ENCODE measurements at regions not wholly inside any gene's neighbourhood (a gene's known extent, or its start where the extent isn't known, plus 50 kb on each side); places are given as distances from the start of the nearest gene placed in this dataset.

- Mint-ChIP-seq H3K27ac (ENCODE audit: unreplicated experiment) (no peak overlapping the region), H3K9me3 (ENCODE audit: unreplicated experiment) (no peaks in the 10 kb centered on the region), H3K4me3 (ENCODE audit: unreplicated experiment) (no peak overlapping the region), H3K27me3 (ENCODE audit: unreplicated experiment) (peaks cover 3% of the 10 kb centered on the region), H3K36me3 (ENCODE audit: unreplicated experiment) (no peaks in the 10 kb centered on the region), H3K4me1 (ENCODE audit: unreplicated experiment) (peaks cover 11% of the 10 kb centered on the region)
- TF ChIP-seq, protein P1, sequence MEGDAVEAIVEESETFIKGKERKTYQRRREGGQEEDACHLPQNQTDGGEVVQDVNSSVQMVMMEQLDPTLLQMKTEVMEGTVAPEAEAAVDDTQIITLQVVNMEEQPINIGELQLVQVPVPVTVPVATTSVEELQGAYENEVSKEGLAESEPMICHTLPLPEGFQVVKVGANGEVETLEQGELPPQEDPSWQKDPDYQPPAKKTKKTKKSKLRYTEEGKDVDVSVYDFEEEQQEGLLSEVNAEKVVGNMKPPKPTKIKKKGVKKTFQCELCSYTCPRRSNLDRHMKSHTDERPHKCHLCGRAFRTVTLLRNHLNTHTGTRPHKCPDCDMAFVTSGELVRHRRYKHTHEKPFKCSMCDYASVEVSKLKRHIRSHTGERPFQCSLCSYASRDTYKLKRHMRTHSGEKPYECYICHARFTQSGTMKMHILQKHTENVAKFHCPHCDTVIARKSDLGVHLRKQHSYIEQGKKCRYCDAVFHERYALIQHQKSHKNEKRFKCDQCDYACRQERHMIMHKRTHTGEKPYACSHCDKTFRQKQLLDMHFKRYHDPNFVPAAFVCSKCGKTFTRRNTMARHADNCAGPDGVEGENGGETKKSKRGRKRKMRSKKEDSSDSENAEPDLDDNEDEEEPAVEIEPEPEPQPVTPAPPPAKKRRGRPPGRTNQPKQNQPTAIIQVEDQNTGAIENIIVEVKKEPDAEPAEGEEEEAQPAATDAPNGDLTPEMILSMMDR (IDR thresholded peaks at IDR 0.05): no peak
- DNase-seq (ENCODE audit: extremely low spot score, unreplicated experiment): no peak
Observed at GRCh38 chr14:62213516-62213915, 451.3 kb downstream of the SNAPC1 start.

GRCh38 chr14:62216121-62216520, 453.9 kb downstream of the SNAPC1 start:
- H3K4me3 Mint-ChIP-seq (ENCODE audit: unreplicated experiment): no peak overlapping the region
- H3K27ac Mint-ChIP-seq (ENCODE audit: unreplicated experiment): no peak overlapping the region
- H3K4me1 Mint-ChIP-seq (ENCODE audit: unreplicated experiment): no peaks in the 10 kb centered on the region
- H3K36me3 Mint-ChIP-seq (ENCODE audit: unreplicated experiment): no peaks in the 10 kb centered on the region
- DNase-seq (ENCODE audit: extremely low spot score, unreplicated experiment): no peak
- no peaks in the 10 kb centered on the region for H3K9me3 Mint-ChIP-seq (ENCODE audit: unreplicated experiment)
- TF ChIP-seq, protein P1 (IDR thresholded peaks at IDR 0.05): no peak
- peaks cover 26% of the 10 kb centered on the region for H3K27me3 Mint-ChIP-seq (ENCODE audit: unreplicated experiment)

DNA sequence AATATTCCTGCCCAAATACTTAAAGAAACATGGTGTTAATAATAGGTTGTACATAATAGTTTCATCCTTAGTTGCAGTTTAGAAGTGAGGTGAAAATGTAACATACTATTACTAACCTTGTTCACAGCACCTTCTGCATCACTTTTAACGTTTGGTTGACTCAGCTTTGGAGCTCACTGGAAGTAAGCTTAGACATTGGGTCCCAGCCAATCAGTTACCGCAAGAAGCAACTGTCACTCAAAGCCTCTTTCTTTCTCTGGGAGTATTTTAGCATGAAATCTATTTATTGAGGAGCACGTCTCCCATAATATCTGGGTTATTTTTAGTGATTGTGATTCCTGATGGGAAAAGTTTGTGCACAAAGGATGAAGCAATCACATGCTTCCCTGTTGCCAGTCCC, 472.6 kb downstream of the SNAPC1 start:
- H3K27me3 Mint-ChIP-seq (ENCODE audit: unreplicated experiment): peaks cover 29% of the 10 kb centered on the region
- no peak overlapping the region for H3K4me3 Mint-ChIP-seq (ENCODE audit: unreplicated experiment)
- H3K4me1 Mint-ChIP-seq (ENCODE audit: unreplicated experiment): no peaks in the 10 kb centered on the region
- TF ChIP-seq, protein P1 (IDR thresholded peaks at IDR 0.05): no peak
- no peak overlapping the region for H3K27ac Mint-ChIP-seq (ENCODE audit: unreplicated experiment)
- peaks cover 2% of the 10 kb centered on the region for H3K9me3 Mint-ChIP-seq (ENCODE audit: unreplicated experiment)
- DNase-seq (ENCODE audit: extremely low spot score, unreplicated experiment): no peak
- no peaks in the 10 kb centered on the region for H3K36me3 Mint-ChIP-seq (ENCODE audit: unreplicated experiment)

DNA sequence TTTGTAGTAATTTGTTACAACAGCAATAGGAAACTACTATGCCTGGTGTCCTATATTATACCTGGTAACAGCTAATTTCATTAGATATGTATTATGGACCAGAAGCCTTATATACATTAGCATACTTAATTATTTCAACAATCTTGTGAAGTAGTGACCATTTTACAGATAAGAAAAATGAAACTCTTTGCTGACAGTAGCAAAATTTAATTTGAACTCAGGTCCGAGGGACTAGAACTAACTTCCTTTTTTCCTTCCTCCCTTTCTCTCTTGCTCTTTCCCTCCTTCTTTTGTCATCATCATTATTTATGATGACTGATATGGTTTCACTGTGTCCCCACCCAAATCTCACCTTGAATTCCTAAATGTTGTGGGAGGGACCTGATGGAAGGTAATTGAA, 482.0 kb downstream of the SNAPC1 start:
- DNase-seq (ENCODE audit: extremely low spot score, unreplicated experiment): no peak
- no peaks in the 10 kb centered on the region for H3K4me1 Mint-ChIP-seq (ENCODE audit: unreplicated experiment)
- no peaks in the 10 kb centered on the region for H3K36me3 Mint-ChIP-seq (ENCODE audit: unreplicated experiment)
- H3K27ac Mint-ChIP-seq (ENCODE audit: unreplicated experiment): no peak overlapping the region
- H3K9me3 Mint-ChIP-seq (ENCODE audit: unreplicated experiment): no peaks in the 10 kb centered on the region
- H3K27me3 Mint-ChIP-seq (ENCODE audit: unreplicated experiment): peaks cover 24% of the 10 kb centered on the region
- no peak overlapping the region for H3K4me3 Mint-ChIP-seq (ENCODE audit: unreplicated experiment)
- TF ChIP-seq, protein P1 (IDR thresholded peaks at IDR 0.05): no peak

DNA sequence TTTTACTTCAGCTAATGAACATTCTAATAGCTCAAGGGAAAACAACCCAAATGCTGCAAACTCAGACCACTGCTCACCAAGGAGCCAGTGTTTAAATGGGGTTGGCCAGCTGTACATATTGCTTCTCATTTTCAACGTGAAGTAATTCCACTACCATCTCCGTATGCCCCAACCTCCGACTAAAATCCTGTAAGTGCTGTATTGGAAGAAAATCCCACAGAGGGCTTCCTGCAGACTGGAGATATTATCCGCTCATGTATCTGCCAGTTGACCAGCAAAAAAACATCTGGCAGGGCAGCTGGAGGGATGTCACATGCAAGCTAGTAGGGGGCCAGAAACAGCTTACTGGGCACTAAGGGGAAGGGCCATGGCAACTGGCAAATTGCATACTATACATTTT, 485.0 kb downstream of the SNAPC1 start:
- Mint-ChIP-seq H3K36me3 (ENCODE audit: unreplicated experiment) (no peaks in the 10 kb centered on the region), H3K4me3 (ENCODE audit: unreplicated experiment) (no peak overlapping the region), H3K27me3 (ENCODE audit: unreplicated experiment) (peaks cover 16% of the 10 kb centered on the region), H3K9me3 (ENCODE audit: unreplicated experiment) (no peaks in the 10 kb centered on the region), H3K27ac (ENCODE audit: unreplicated experiment) (no peak overlapping the region), H3K4me1 (ENCODE audit: unreplicated experiment) (no peaks in the 10 kb centered on the region)
- TF ChIP-seq, protein P1 (IDR thresholded peaks at IDR 0.05): no peak
- DNase-seq (ENCODE audit: extremely low spot score, unreplicated experiment): no peak
